Activated T-helper 17 cell treated with anti-CD3 and anti-CD28 coated beads, Interleukin-2, amount 50 U/mL, for 72 hours (primary cell): ENCODE measurements at regions not wholly inside any gene's neighbourhood (a gene's known extent, or its start where the extent isn't known, plus 50 kb on each side); places are given as distances from the start of the nearest gene placed in this dataset.
"Not testable (repeated sequence)": the region's sequence is repeated elsewhere in the genome, so short reads cannot be mapped to it uniquely, and the experiment has no call there.

ENCODE experiments used
- ATAC-seq: fragments of 150-1000 bp; cut with Tn5 transposase; replicated peaks from 2 replicates; pipeline ENCODE4 v1.10.0; 2021; ENCODE audit warnings: mild to moderate bottlenecking, moderate library complexity
- H3K27ac Mint-ChIP-seq: one replicate; pipeline ENCODE4 v1.8.0; 2022; ENCODE audit warnings: mixed read lengths
- H3K27me3 Mint-ChIP-seq: one replicate; pipeline ENCODE4 v1.8.0; 2022; ENCODE audit warnings: mixed read lengths
- H3K36me3 Mint-ChIP-seq: one replicate; pipeline ENCODE4 v1.8.0; 2022; ENCODE audit warnings: low read depth, mild to moderate bottlenecking, mixed read lengths
- H3K4me1 Mint-ChIP-seq: one replicate; pipeline ENCODE4 v1.8.0; 2022; ENCODE audit warnings: mixed read lengths
- H3K4me3 Mint-ChIP-seq: one replicate; pipeline ENCODE4 v1.8.0; 2022; ENCODE audit warnings: mild to moderate bottlenecking, mixed read lengths
- H3K9me3 Mint-ChIP-seq: one replicate; pipeline ENCODE4 v1.8.0; 2022; ENCODE audit warnings: mixed read lengths

DNA sequence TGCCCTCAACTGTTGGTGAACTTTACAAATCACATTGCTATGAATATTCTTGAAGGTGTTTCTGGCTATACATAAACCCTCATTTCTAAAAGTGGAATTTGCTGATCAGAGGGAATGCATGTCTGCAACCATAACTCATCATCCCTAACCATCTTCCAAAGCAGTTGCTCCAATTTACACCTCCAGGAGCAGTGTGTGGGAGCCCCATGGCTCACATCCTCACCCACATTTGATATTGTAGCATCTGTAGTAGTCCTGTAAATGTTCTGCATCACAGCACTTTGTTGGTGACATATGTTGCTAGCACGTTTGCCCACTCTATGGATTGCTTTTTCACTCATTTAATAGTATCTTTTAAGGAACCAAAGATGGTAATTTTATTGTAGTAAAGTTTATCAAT, 183.8 kb upstream of the SMLR1 start:
- H3K4me3 Mint-ChIP-seq = no peak overlapping the region
- H3K9me3 Mint-ChIP-seq = peaks cover 11% of the 10 kb centered on the region
- H3K27me3 Mint-ChIP-seq = no peaks in the 10 kb centered on the region
- no peak overlapping the region for H3K27ac Mint-ChIP-seq
- ATAC-seq = no peak
- no peaks in the 10 kb centered on the region for H3K4me1 Mint-ChIP-seq
- H3K36me3 Mint-ChIP-seq = no peaks in the 10 kb centered on the region

DNA sequence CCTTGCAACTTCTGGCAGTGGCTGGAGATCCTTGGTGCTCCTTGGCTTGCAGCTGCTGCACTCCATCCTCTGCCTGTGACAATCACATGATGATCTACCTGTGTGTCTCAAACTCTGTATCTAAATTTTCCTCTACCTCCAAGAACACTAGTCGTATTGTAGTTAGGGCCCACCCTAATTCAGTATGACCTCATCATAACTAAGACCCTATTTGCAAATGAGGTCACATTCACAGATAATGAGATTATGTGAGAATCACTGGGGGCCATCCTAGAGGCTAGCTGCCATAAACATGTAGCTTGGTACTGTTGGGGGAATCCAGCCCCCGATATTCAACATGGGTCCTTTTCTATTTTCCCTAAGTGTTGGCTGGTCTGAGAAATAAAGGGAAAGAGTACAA, 183.0 kb upstream of the SMLR1 start:
- Mint-ChIP-seq H3K9me3 (peaks cover 11% of the 10 kb centered on the region), H3K36me3 (no peaks in the 10 kb centered on the region), H3K27me3 (no peaks in the 10 kb centered on the region), H3K4me3 (no peak overlapping the region), H3K27ac (no peak overlapping the region), H3K4me1 (no peaks in the 10 kb centered on the region)
- ATAC-seq = no peak

DNA sequence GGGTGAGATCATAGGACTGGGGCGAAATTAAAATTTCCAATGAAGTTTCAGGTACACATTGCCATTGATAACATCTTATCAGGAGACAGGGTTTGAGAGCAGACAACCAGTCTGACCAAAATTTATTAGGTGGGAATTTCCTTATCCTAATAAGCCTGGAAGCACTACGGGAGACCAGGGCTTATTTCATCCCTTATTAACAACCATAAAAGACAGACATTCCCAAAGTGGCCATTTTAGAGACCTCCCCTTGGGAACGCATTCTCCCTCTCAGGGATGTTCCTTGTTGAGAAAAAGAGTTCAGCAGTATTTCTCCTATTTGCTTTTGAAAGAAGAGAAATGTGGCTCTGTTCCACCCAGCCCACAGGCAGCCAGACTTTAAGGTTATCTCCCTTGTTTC, 182.4 kb upstream of the SMLR1 start:
- not testable (repeated sequence) for H3K4me3 Mint-ChIP-seq, H3K27me3 Mint-ChIP-seq, H3K4me1 Mint-ChIP-seq, H3K36me3 Mint-ChIP-seq, H3K27ac Mint-ChIP-seq, ATAC-seq
- H3K9me3 Mint-ChIP-seq = peaks cover 11% of the 10 kb centered on the region

DNA sequence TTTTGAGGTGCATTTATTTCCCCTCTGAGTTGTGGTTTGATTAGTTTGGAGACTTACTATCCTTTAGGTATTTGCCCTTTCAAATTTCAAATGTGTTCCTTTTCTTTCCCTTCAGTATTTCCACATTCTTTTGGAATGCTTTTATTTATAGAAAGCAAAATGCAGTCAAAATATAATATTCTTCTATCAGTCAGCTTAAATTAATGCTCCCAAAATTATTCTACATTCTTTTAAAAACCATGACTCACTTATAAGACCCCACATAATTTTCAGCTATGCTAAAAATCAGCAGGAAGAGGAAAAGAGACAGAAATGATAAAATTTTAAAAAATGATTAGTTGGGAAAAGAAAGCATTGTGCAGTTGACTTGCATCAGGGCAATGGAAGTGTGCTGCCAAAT, 180.0 kb upstream of the SMLR1 start:
- Mint-ChIP-seq H3K4me3 (no peak overlapping the region), H3K36me3 (no peaks in the 10 kb centered on the region), H3K27ac (no peak overlapping the region), H3K4me1 (no peaks in the 10 kb centered on the region), H3K27me3 (no peaks in the 10 kb centered on the region), H3K9me3 (peaks cover 20% of the 10 kb centered on the region)
- ATAC-seq = no peak

GRCh38 chr6:130655586-130655985, 171.6 kb upstream of the SMLR1 start:
- Mint-ChIP-seq H3K36me3 (no peaks in the 10 kb centered on the region), H3K27ac (no peak overlapping the region), H3K4me3 (no peak overlapping the region), H3K9me3 (peaks cover 8% of the 10 kb centered on the region), H3K27me3 (no peaks in the 10 kb centered on the region), H3K4me1 (no peaks in the 10 kb centered on the region)
- no peak for ATAC-seq

- Mint-ChIP-seq H3K4me3 (no peak overlapping the region), H3K27me3 (no peaks in the 10 kb centered on the region), H3K36me3 (no peaks in the 10 kb centered on the region), H3K27ac (no peak overlapping the region), H3K4me1 (no peaks in the 10 kb centered on the region), H3K9me3 (peaks cover 5% of the 10 kb centered on the region)
- ATAC-seq = no peak
These were observed 166.1 kb upstream of the SMLR1 start for GRCh38 chr6:130661077-130661476.

GRCh38 chr6:130666786-130667185, 160.4 kb upstream of the SMLR1 start:
- Mint-ChIP-seq H3K36me3 (no peaks in the 10 kb centered on the region), H3K9me3 (peaks cover 5% of the 10 kb centered on the region), H3K27ac (no peak overlapping the region), H3K4me3 (no peak overlapping the region), H3K27me3 (no peaks in the 10 kb centered on the region), H3K4me1 (no peaks in the 10 kb centered on the region)
- ATAC-seq = no peak

DNA sequence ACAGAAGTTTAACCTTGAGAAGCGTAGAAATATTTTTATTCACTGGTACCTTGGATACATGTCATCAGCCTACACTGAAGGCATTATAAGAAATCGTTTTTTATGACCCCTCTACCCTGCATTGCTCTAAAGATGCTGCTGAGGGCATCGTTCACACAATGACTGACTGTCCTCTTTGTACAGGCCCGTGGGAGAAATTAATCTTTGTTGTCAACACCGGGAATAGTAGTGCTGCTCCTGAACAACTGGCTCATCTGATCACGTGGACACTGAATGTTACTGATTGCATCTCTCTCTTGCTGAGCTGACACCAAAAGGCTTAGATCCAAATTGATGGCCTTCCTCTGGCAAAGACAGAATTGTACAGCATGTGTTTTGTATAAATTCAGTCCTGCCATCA, 157.1 kb upstream of the SMLR1 start:
- no peak overlapping the region for H3K4me3 Mint-ChIP-seq
- H3K9me3 Mint-ChIP-seq = peaks cover 2% of the 10 kb centered on the region
- H3K36me3 Mint-ChIP-seq = no peaks in the 10 kb centered on the region
- H3K27me3 Mint-ChIP-seq = no peaks in the 10 kb centered on the region
- no peaks in the 10 kb centered on the region for H3K4me1 Mint-ChIP-seq
- H3K27ac Mint-ChIP-seq = no peak overlapping the region
- ATAC-seq = no peak

GRCh38 chr6:130671119-130671518, 156.1 kb upstream of the SMLR1 start:
- Mint-ChIP-seq H3K4me1 (peaks cover 1% of the 10 kb centered on the region), H3K36me3 (no peaks in the 10 kb centered on the region), H3K9me3 (no peaks in the 10 kb centered on the region)

DNA sequence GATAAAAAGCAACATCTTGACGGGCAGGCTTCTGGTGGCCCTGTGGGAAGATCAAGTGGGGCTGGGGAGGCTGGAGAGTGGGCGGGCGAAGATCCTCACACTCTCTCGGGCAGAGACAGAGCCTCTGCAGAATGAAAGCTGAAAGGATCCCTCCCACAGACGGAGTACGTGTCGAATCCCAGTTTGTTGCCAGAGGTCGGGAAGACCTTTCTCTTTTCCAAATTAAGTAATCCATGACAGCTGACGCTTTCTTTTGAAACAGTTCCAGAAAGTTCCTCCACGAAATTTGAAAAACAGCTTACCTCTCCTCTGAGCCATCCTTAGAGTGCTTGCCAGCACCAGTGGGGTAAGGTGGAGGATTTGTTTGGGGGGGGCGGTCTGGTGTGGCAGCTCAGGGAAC, 155.6 kb upstream of the SMLR1 start:
- H3K9me3 Mint-ChIP-seq = peaks cover 4% of the 10 kb centered on the region
- H3K4me3 Mint-ChIP-seq = no peak overlapping the region
- ATAC-seq = no peak
- no peaks in the 10 kb centered on the region for H3K36me3 Mint-ChIP-seq
- no peak overlapping the region for H3K27ac Mint-ChIP-seq
- H3K27me3 Mint-ChIP-seq = no peaks in the 10 kb centered on the region
- H3K4me1 Mint-ChIP-seq = peaks cover 6% of the 10 kb centered on the region

More at GRCh38 chr6:130671119-130671518, 156.1 kb upstream of the SMLR1 start:
- ATAC-seq = no peak
- Mint-ChIP-seq H3K27me3 (no peaks in the 10 kb centered on the region), H3K27ac (no peak overlapping the region), H3K4me3 (no peak overlapping the region)

GRCh38 chr6:130672153-130672552, 155.1 kb upstream of the SMLR1 start:
- Mint-ChIP-seq H3K9me3 (peaks cover 8% of the 10 kb centered on the region), H3K27me3 (no peaks in the 10 kb centered on the region), H3K27ac (no peak overlapping the region), H3K4me1 (peaks cover 6% of the 10 kb centered on the region), H3K36me3 (no peaks in the 10 kb centered on the region), H3K4me3 (no peak overlapping the region)
- no peak for ATAC-seq

- no peak overlapping the region for H3K27ac Mint-ChIP-seq
- ATAC-seq = no peak
- peaks cover 6% of the 10 kb centered on the region for H3K4me1 Mint-ChIP-seq
- H3K36me3 Mint-ChIP-seq = no peaks in the 10 kb centered on the region
- no peaks in the 10 kb centered on the region for H3K27me3 Mint-ChIP-seq
- H3K4me3 Mint-ChIP-seq = no peak overlapping the region
- peaks cover 15% of the 10 kb centered on the region for H3K9me3 Mint-ChIP-seq
These were observed 152.6 kb upstream of the SMLR1 start for GRCh38 chr6:130674604-130675003.

- H3K4me1 Mint-ChIP-seq = peaks cover 6% of the 10 kb centered on the region
- no peaks in the 10 kb centered on the region for H3K36me3 Mint-ChIP-seq
- H3K27me3 Mint-ChIP-seq = no peaks in the 10 kb centered on the region
- H3K27ac Mint-ChIP-seq = peak overlapping the region; percentile 60
- ATAC-seq = peak; percentile 81
- peaks cover 15% of the 10 kb centered on the region for H3K9me3 Mint-ChIP-seq
- H3K4me3 Mint-ChIP-seq = no peak overlapping the region
These were observed 152.1 kb upstream of the SMLR1 start for GRCh38 chr6:130675072-130675471.

- Mint-ChIP-seq H3K27ac (peak overlapping the region; percentile 74), H3K9me3 (peaks cover 15% of the 10 kb centered on the region), H3K36me3 (no peaks in the 10 kb centered on the region), H3K27me3 (no peaks in the 10 kb centered on the region), H3K4me3 (no peak overlapping the region), H3K4me1 (peaks cover 6% of the 10 kb centered on the region)
- no peak for ATAC-seq
These were observed 151.0 kb upstream of the SMLR1 start for GRCh38 chr6:130676077-130676772.

DNA sequence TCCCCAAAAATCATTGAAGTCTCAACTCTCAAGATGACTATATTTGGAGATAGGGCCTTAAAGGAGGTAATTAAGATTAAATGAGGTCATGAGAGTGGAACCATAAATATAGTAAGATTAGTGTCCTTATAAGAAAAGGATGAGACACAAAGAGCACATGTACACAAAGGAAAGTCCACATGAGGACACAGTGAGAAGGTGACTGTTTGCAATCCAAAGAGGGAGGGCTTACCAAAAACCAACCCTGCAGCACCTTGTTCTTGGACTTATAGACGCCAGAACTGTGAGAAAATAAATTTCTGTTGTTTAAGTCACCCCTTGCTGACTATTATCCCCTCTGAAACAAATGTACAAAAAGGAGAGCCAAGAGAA, 150.4 kb upstream of the SMLR1 start:
- no peaks in the 10 kb centered on the region for H3K36me3 Mint-ChIP-seq
- H3K9me3 Mint-ChIP-seq = peaks cover 15% of the 10 kb centered on the region
- peak; percentile 23 for ATAC-seq
- peak overlapping the region; percentile 74 for H3K27ac Mint-ChIP-seq
- peaks cover 6% of the 10 kb centered on the region for H3K4me1 Mint-ChIP-seq
- H3K27me3 Mint-ChIP-seq = no peaks in the 10 kb centered on the region
- no peak overlapping the region for H3K4me3 Mint-ChIP-seq

GRCh38 chr6:130677312-130677711, 149.9 kb upstream of the SMLR1 start:
- ATAC-seq = peak; percentile 79
- H3K27ac Mint-ChIP-seq = peak overlapping the region; percentile 74
- H3K4me1 Mint-ChIP-seq = peaks cover 6% of the 10 kb centered on the region
- peaks cover 15% of the 10 kb centered on the region for H3K9me3 Mint-ChIP-seq
- no peak overlapping the region for H3K4me3 Mint-ChIP-seq
- no peaks in the 10 kb centered on the region for H3K27me3 Mint-ChIP-seq
- no peaks in the 10 kb centered on the region for H3K36me3 Mint-ChIP-seq
